ENCODE measurements at regions not wholly inside any gene's neighbourhood (a gene's known extent, or its start where the extent isn't known, plus 50 kb on each side); places are given as distances from the start of the nearest gene placed in this dataset.

DNA sequence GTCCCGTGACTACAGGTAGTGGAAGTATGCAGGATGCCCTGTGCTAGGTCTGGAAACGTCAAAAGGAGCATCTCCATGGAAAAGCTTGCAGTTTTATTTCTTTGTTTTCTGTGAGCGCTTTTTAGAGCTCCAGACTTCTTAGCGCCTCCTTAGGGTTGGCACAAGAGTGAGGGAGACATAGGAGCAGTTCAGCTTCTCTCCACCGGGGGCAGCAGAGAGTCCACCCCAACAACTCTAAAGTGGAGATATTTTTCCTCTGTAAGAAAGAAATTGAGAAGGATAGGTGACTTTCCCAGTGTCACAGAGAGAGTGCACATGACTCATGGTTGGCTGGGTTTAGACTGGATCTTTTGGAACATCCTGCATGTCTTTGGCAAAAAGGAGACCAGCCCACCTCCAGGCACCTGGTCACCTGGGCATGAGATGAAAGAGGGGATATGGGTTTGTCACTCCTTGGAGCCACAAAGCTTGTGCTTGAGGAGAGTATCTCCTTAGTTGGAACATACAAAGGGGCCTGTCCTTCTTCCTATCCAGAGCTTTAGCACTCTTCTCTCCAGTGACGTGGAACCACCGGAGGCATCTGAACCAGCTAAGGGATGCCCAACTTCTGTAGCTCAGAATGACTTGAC, 637.7 kb downstream of the SEMA5A start:
- Histone ChIP-seq H3K27ac (ENCODE audit: low read depth, low read length) (no peak overlapping the region), H3K23ac (ENCODE audit: insufficient read length) (no peak overlapping the region), H3K14ac (ENCODE audit: insufficient read length) (no peak overlapping the region), H4K5ac (ENCODE audit: insufficient read length, low read depth, low read length) (no peak overlapping the region), H3K56ac (replicated peaks; ENCODE audit: insufficient read length, low read depth, low read length) (no peak overlapping the region), H3K79me2 (ENCODE audit: control insufficient read depth in 1 of 2, insufficient read depth in 2 of 2, low read length in 2 of 2) (no peaks in the 10 kb centered on the region), H4K91ac (replicated peaks; ENCODE audit: insufficient read length, low read length) (no peak overlapping the region), H3K23me2 (ENCODE audit: low read depth, low read length) (no peaks in the 10 kb centered on the region), H3K4ac (replicated peaks; ENCODE audit: insufficient read length, low read depth, low read length) (no peak overlapping the region), H2AFZ (ENCODE audit: low read length) (peak overlapping the region; percentile 98; the same call in 1 of the 2 replicates), H2AK5ac (ENCODE audit: low read depth, low read length) (no peak overlapping the region), H3K9ac (replicated peaks in 1 of 4; ENCODE audit: extremely low read depth in 1 of 4, low read depth in 3 of 4, low read length in 3 of 4) (no peak overlapping the region), H2BK12ac (ENCODE audit: low read depth, low read length) (no peak overlapping the region), H2BK120ac (replicated peaks; ENCODE audit: low read depth, low read length) (no peak overlapping the region), H3K36me3 (ENCODE audit: control insufficient read depth in 2 of 4, insufficient read depth in 4 of 4, low read length in 3 of 4) (no peaks in the 10 kb centered on the region), H3K27me3 (replicated peaks in 1 of 4; ENCODE audit: control insufficient read depth in 3 of 4, extremely low read depth in 1 of 4, insufficient read depth in 3 of 4, low read length in 3 of 4) (no peaks in the 10 kb centered on the region), H3K4me1 (replicated peaks in 1 of 4; ENCODE audit: control insufficient read depth in 3 of 4, insufficient read depth in 4 of 4, low read length in 3 of 4) (no peaks in the 10 kb centered on the region), H2BK20ac (ENCODE audit: low read length) (no peak overlapping the region), H3K4me2 (ENCODE audit: insufficient read depth in 1 of 2, low read depth in 2 of 2, low read length in 2 of 2) (no peak overlapping the region; a peak in 1 of 4 replicates), H4K20me1 (replicated peaks in 1 of 2; ENCODE audit: control insufficient read depth in 1 of 2, insufficient read depth in 2 of 2, low read length in 2 of 2) (no peaks in the 10 kb centered on the region), H4K8ac (ENCODE audit: extremely low read depth, insufficient read depth, low read length) (no peak overlapping the region), H3K9me3 (ENCODE audit: insufficient read depth in 2 of 2, low read depth in 1 of 2, low read length in 1 of 2) (no peaks in the 10 kb centered on the region), H3K18ac (ENCODE audit: extremely low read depth, low read length) (no peak overlapping the region), H2BK5ac (ENCODE audit: low read depth, low read length) (no peak overlapping the region), H3K4me3 (ENCODE audit: extremely low read depth in 1 of 4, insufficient read depth in 2 of 4, low read depth in 3 of 4, low read length in 4 of 4) (no peak overlapping the region), H3K79me1 (ENCODE audit: low read depth, low read length) (no peaks in the 10 kb centered on the region), H2BK15ac (ENCODE audit: low read length) (no peak overlapping the region)
- CTCF ChIA-PET (ENCODE audit: partially characterized antibody), result interaction anchor here (0.6 to 2.9 kb wide), 76 partner anchors 8 to 991 kb away, joined by 3 to 17 read pairs (median 4); no protein-coding TSS in a partner anchor
- DNase-seq (ENCODE audit: low read depth in 1 of 2, low spot score in 2 of 2) (peak; percentile 68 to 90), FAIRE-seq (no peak)
- POLR2A ChIA-PET (ENCODE audit: partially characterized antibody), result no interaction called here
- 39% methylated on average over 7 of the region's 7 CpGs; no CpG with 5 or more reads in 1 of the 2 experiments for WGBS, 2 experiments (ENCODE audit: extremely low coverage in 1 of 2, insufficient coverage in 1 of 2, insufficient read length in 1 of 2, insufficient replicate concordance in 2 of 2, low coverage in 1 of 2, low lambda C conversion rate in 2 of 2, missing lambda C conversion rate in 1 of 2)
- TF ChIP-seq, protein P1, sequence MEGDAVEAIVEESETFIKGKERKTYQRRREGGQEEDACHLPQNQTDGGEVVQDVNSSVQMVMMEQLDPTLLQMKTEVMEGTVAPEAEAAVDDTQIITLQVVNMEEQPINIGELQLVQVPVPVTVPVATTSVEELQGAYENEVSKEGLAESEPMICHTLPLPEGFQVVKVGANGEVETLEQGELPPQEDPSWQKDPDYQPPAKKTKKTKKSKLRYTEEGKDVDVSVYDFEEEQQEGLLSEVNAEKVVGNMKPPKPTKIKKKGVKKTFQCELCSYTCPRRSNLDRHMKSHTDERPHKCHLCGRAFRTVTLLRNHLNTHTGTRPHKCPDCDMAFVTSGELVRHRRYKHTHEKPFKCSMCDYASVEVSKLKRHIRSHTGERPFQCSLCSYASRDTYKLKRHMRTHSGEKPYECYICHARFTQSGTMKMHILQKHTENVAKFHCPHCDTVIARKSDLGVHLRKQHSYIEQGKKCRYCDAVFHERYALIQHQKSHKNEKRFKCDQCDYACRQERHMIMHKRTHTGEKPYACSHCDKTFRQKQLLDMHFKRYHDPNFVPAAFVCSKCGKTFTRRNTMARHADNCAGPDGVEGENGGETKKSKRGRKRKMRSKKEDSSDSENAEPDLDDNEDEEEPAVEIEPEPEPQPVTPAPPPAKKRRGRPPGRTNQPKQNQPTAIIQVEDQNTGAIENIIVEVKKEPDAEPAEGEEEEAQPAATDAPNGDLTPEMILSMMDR (IDR thresholded peaks at IDR 0.05; ENCODE audit: control extremely low read depth in 1 of 3, insufficient read depth in 1 of 3, low read depth in 1 of 3, low read length in 3 of 3), result peak; percentile 79 to 96 (median 90)
- no peak for TF ChIP-seq SAP30 (IDR thresholded peaks at IDR 0.05; ENCODE audit: insufficient read depth, insufficient replicate concordance, low read length)
- TF ChIP-seq RAD21 (IDR thresholded peaks at IDR 0.05 in 1 of 2, conservative IDR thresholded peaks at IDR 0.05 in 1 of 2; ENCODE audit: low read depth in 2 of 2, low read length in 2 of 2), result peak; percentile 53 to 63

Data from H1 (cell line).